ENCODE measurements at regions not wholly inside any gene's neighbourhood (a gene's known extent, or its start where the extent isn't known, plus 50 kb on each side); places are given as distances from the start of the nearest gene placed in this dataset.

- no peak overlapping the region for H3K27ac ChIP-seq
- no peaks in the 10 kb centered on the region for H3K9me3 ChIP-seq
- H3K4me3 ChIP-seq: no peak overlapping the region
- no peaks in the 10 kb centered on the region for H3K27me3 ChIP-seq
- no peaks in the 10 kb centered on the region for H3K4me1 ChIP-seq
- DNase-seq (ENCODE audit: low spot score in 2 of 2): no peak
- no peaks in the 10 kb centered on the region for H3K36me3 ChIP-seq
- WGBS, 2 donors: 88 to 89% methylated on average over 4 of the region's 4 CpGs
- TF ChIP-seq EP300 (IDR thresholded peaks at IDR 0.05): no peak
Measured at GRCh38 chr4:14807856-14808255, 194.4 kb upstream of the CPEB2 start.

- Histone ChIP-seq H3K9me3 (no peaks in the 10 kb centered on the region), H3K4me1 (no peaks in the 10 kb centered on the region), H3K27ac (no peak overlapping the region), H3K36me3 (no peaks in the 10 kb centered on the region), H3K27me3 (no peaks in the 10 kb centered on the region), H3K4me3 (no peak overlapping the region)
- TF ChIP-seq CTCF (IDR thresholded peaks at IDR 0.05): no peak
- TF ChIP-seq EP300 (IDR thresholded peaks at IDR 0.05): no peak
- TF ChIP-seq POLR2A (IDR thresholded peaks at IDR 0.05): no peak
- no peak for DNase-seq (ENCODE audit: low spot score in 2 of 2)
- WGBS, 2 donors: 81 to 83% methylated on average over 2 of the region's 2 CpGs
Measured at GRCh38 chr4:14809203-14809602, 193.1 kb upstream of the CPEB2 start.

- no peaks in the 10 kb centered on the region for H3K9me3 ChIP-seq
- WGBS, 2 donors: 81 to 92% methylated on average over 2 of the region's 2 CpGs
- no peak overlapping the region for H3K4me3 ChIP-seq
- H3K27me3 ChIP-seq: no peaks in the 10 kb centered on the region
- H3K27ac ChIP-seq: no peak overlapping the region
- DNase-seq (ENCODE audit: low spot score in 2 of 2): no peak
- no peak for TF ChIP-seq CTCF (IDR thresholded peaks at IDR 0.05)
- no peak for TF ChIP-seq POLR2A (IDR thresholded peaks at IDR 0.05)
- TF ChIP-seq EP300 (IDR thresholded peaks at IDR 0.05): no peak
- no peaks in the 10 kb centered on the region for H3K36me3 ChIP-seq
- no peaks in the 10 kb centered on the region for H3K4me1 ChIP-seq
Measured at GRCh38 chr4:14810121-14810520, 192.2 kb upstream of the CPEB2 start.

GRCh38 chr4:14810568-14810967 is 191.7 kb upstream of the CPEB2 start:
- DNase-seq (ENCODE audit: low spot score in 2 of 2): no peak
- Histone ChIP-seq H3K9me3 (no peaks in the 10 kb centered on the region), H3K27me3 (no peaks in the 10 kb centered on the region), H3K36me3 (no peaks in the 10 kb centered on the region), H3K4me3 (no peak overlapping the region), H3K4me1 (no peaks in the 10 kb centered on the region), H3K27ac (no peak overlapping the region)
- WGBS, 2 donors: 53 to 66% methylated on average over 2 of the region's 2 CpGs
- TF ChIP-seq POLR2A (IDR thresholded peaks at IDR 0.05): no peak
- TF ChIP-seq CTCF (IDR thresholded peaks at IDR 0.05): no peak
- TF ChIP-seq EP300 (IDR thresholded peaks at IDR 0.05): no peak

- Histone ChIP-seq H3K9me3 (no peaks in the 10 kb centered on the region), H3K27me3 (no peaks in the 10 kb centered on the region), H3K36me3 (no peaks in the 10 kb centered on the region), H3K27ac (no peak overlapping the region), H3K4me1 (no peaks in the 10 kb centered on the region), H3K4me3 (no peak overlapping the region)
- TF ChIP-seq POLR2A (IDR thresholded peaks at IDR 0.05): no peak
- TF ChIP-seq CTCF (IDR thresholded peaks at IDR 0.05): no peak
- no peak for TF ChIP-seq EP300 (IDR thresholded peaks at IDR 0.05)
- DNase-seq (ENCODE audit: low spot score in 2 of 2): no peak
- WGBS, 2 donors: 88 to 91% methylated on average over 1 of the region's 1 CpG
Measured at GRCh38 chr4:14812101-14812500, 190.2 kb upstream of the CPEB2 start.

GRCh38 chr4:14816623-14817261 is 185.5 kb upstream of the CPEB2 start:
- DNase-seq (ENCODE audit: low spot score in 2 of 2): no peak
- WGBS, 2 donors: 48 to 66% methylated on average over 4 of the region's 4 CpGs
- TF ChIP-seq POLR2A (IDR thresholded peaks at IDR 0.05): no peak
- Histone ChIP-seq H3K27ac (no peak overlapping the region), H3K27me3 (no peaks in the 10 kb centered on the region), H3K4me3 (no peak overlapping the region), H3K4me1 (no peaks in the 10 kb centered on the region), H3K36me3 (no peaks in the 10 kb centered on the region), H3K9me3 (no peaks in the 10 kb centered on the region)

Measured in tibial nerve (tissue), 4 donors.